GM21390 (cell line): ENCODE measurements at regions not wholly inside any gene's neighbourhood (a gene's known extent, or its start where the extent isn't known, plus 50 kb on each side); places are given as distances from the start of the nearest gene placed in this dataset.
A peak's percentile ranks its signal among the peaks of the same experiment; 100 is the strongest.
"Not testable (repeated sequence)": the region's sequence is repeated elsewhere in the genome, so short reads cannot be mapped to it uniquely, and the experiment has no call there.

Experiments used
- ATAC-seq: cut with Tn5 transposase; IDR thresholded peaks from one replicate; pipeline ENCODE4 v1.9.1; 2021; ENCODE audit not compliant: unreplicated experiment

- ATAC-seq, result no peak
These were observed 77.8 kb downstream of the TEX36 start for GRCh38 chr10:125605167-125605566.

GRCh38 chr10:125602825-125603224 is 80.1 kb downstream of the TEX36 start:
- ATAC-seq, result no peak

- ATAC-seq, result no peak
These were observed 83.8 kb downstream of the TEX36 start for GRCh38 chr10:125599194-125599593.

- no peak for ATAC-seq
These were observed 87.1 kb downstream of the TEX36 start for GRCh38 chr10:125595911-125596310.

- no peak for ATAC-seq
These were observed 89.3 kb downstream of the TEX36 start for GRCh38 chr10:125593644-125594043.

GRCh38 chr10:125592897-125593296 is 90.1 kb downstream of the TEX36 start:
- no peak for ATAC-seq

GRCh38 chr10:125591886-125592285 is 91.1 kb downstream of the TEX36 start:
- no peak for ATAC-seq

- not testable (repeated sequence) for ATAC-seq
These were observed 94.2 kb downstream of the TEX36 start for GRCh38 chr10:125588738-125589137.

- no peak for ATAC-seq
These were observed 98.0 kb downstream of the TEX36 start for GRCh38 chr10:125584954-125585353.

- no peak for ATAC-seq
These were observed 104.2 kb downstream of the TEX36 start for GRCh38 chr10:125578658-125579315.

- no peak for ATAC-seq
These were observed 107.1 kb downstream of the TEX36 start for GRCh38 chr10:125575843-125576242.

- ATAC-seq, result no peak
These were observed 114.8 kb downstream of the TEX36 start for GRCh38 chr10:125568156-125568555.

- ATAC-seq, result no peak
These were observed 115.4 kb downstream of the TEX36 start for GRCh38 chr10:125567529-125567928.

GRCh38 chr10:125565046-125565445 is 117.9 kb downstream of the TEX36 start:
- ATAC-seq, result no peak

GRCh38 chr10:125564570-125564969 is 118.4 kb downstream of the TEX36 start:
- ATAC-seq, result no peak

GRCh38 chr10:125562737-125563136 is 120.2 kb downstream of the TEX36 start:
- no peak for ATAC-seq

GRCh38 chr10:125560947-125561346 is 122.0 kb downstream of the TEX36 start:
- ATAC-seq, result no peak

GRCh38 chr10:125559210-125559609 is 123.8 kb downstream of the TEX36 start:
- peak; percentile 98 for ATAC-seq

GRCh38 chr10:125557801-125558505 is 125.0 kb downstream of the TEX36 start:
- no peak for ATAC-seq

GRCh38 chr10:125557311-125557710 is 125.7 kb downstream of the TEX36 start:
- no peak for ATAC-seq

- ATAC-seq, result no peak
These were observed 126.1 kb downstream of the TEX36 start for GRCh38 chr10:125556882-125557281.

GRCh38 chr10:125555743-125556142 is 127.2 kb downstream of the TEX36 start:
- ATAC-seq, result no peak

- ATAC-seq, result no peak
These were observed 127.7 kb downstream of the TEX36 start for GRCh38 chr10:125555267-125555666.
